ENCODE measurements at regions not wholly inside any gene's neighbourhood (a gene's known extent, or its start where the extent isn't known, plus 50 kb on each side); places are given as distances from the start of the nearest gene placed in this dataset.

DNA sequence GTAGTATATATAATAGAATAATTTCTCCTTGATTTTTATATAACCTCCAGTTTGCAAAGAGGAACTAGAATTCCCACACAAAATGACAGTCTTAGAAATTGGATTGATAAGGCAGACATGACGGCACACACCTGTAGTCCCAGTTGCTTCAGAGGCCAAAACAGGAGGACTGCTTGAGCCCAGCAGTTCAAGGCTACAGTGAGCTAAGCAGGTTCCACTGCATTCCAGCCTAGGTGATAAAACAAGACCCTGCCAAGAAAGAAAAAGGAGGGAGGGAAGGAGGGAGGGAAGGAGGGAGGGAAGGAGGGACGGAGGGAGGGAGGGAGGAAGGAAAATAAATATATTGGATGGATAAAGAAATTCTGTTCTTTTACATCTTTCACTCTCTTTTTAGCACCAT, 77.6 kb upstream of the SASH1 start:
- DNase-seq: no peak

DNA sequence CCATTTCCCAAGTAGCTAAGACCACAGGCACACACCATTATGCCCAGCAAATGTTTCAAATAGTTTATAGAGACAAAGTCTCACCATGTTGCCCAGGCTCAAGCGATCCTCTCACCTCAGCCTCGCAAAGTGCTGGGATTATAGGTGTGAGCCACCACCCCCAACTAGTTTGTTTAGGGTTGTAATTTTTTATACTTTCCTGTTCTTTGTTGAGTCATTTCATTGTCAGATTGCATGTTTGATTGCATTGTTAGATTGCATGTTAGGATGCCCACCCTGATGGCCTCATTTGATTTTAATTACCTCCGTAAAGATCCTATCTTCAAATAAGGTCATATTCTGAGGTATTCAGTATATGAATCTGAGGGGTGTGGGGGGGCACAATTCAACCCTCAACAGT, 73.3 kb upstream of the SASH1 start:
- DNase-seq: no peak

DNA sequence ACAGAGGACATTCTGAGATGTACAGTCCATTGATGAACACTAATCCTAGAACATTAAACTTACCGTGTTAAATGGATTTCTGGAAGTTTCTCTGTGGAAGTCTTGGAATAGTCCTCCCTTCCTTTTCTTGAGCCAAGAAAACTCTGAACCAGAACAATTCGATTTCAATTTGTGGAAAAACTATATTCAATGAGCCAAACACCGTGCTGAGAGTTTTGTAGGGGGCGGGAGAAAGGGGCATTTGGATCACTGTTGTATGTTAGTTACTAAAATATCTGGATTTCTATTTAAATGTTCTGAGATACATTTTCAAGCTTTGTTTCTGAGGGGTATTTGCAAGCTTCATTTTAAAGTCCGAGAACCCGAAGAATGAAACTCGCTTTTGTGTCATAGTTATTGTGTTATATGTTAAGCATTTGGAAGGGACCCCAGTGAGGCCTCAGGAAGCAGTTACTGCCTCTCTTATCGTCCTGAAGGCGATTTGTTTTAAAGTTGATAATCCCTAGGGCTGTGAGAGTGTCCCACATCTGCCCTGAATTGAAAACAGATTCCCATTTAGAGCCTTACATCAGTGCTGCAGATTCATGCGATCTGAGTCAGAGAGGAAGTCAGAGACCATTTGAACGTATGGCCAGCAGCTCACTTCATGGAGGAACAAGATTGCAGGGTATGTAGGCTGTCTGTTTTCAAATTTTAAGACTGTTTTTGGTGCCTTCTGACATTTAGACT, 70.8 kb upstream of the SASH1 start:
- DNase-seq: peak; percentile 73

DNA sequence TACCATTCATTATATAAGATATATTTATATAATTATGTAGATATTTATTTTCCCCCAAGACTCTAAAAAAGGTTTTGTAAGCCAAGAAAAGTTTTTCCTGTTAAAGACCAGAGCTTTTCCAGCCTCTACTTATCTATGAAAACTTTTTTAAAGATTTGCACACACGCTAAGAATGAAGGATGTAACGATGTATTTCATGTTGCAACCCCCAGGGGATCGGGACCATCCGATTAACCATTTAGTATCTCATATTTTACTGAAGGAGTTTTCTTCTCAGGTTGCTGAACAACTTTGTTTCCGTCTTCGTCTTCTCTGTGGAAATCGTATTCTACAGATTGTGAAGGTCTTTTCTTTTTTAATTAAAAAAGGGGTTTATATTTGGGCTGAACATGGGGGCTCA, 70.0 kb upstream of the SASH1 start:
- DNase-seq: no peak

DNA sequence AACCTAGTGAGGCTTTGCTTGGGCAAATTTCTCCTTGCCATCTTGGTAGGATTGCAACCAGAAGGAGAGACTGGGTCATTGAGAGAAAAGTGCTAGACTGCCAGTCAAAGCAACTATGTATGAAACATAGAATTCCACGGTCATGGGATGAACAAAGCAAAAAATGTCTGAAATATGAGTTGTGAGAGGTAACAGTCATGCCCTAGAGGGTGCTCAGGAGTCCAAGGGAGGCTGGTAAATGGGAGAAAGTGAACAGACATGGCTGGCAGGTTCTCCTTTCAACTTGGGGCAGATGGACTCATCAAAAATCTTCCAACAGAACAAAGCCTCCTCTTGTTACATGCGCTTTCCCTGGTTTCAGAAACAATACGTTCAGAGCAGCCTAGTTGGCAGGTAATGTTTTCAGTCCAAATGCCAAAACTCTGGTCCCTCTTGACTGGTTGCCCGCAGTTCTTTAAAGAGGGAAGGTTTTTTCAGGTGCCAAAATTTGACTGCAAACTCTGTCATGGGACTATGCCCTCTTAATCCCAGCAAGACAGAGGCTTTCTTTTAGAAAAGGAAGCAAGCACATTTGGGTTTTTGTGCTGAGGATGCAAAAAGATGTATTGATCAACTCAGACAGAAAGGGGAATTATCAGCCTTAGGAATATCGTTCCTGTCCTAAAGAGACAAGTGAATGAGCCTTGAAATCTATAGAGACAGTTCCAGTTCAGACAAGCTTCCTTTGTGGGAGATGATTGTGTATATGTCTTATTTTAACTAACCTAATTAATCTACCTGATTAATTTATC, 68.5 kb upstream of the SASH1 start:
- no peak for DNase-seq

DNA sequence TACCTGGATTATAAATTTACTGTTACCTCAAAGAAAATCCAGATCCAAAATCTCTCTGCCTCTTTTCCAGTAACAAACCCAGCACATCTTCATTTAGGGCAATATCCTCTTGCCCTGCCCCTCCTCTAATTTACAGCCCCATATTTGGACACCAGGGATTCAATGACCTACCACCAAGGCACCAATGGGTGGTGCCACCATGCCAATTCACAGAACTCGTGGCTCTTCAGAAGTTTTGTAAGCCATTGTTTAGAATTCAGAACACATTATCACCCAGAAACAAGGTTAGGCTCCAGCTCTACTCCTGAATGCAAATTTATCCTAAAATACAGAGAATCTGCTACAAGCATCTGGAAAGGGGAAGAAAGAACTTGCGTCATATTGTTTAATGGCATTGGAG, 67.8 kb upstream of the SASH1 start:
- no peak for DNase-seq

DNA sequence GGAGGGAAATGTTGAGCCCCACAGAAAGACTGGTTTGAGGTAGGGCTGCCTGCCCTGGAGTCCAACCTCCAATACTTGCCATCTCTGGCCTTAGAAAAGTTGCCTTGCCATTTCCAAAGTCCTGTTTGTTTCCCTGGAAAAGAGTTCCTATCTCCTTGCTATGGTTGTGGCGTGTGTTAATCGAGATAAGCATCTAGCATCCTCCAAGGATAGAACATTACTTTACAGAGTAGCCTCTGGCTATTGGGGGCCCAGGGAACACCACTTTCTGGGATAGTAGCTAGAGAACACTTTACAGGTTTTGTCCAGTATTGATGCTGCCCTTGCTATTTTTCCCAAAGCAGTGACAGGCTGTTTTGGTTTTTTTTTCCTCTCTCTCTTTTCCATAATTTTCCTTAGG, 57.4 kb upstream of the SASH1 start:
- DNase-seq: no peak

DNA sequence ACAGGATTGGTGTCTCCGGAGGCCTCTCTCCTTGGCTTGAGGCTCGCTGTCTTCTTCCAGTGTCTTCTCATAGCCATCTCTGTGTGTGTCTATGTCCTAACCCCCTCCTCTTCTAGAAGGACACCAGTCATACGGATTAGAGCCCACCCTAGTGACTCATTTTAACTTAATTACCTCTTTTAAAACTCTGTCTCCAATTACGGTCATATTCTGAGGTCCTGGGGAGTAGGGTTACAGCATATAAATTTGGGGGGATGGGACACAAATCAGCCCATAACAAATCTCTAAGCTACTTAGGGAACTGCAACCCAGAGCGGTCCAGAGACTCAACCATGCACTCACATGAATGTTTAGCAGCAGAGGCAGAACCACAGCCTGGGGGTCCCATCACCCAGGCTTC, 56.1 kb upstream of the SASH1 start:
- DNase-seq: no peak

DNA sequence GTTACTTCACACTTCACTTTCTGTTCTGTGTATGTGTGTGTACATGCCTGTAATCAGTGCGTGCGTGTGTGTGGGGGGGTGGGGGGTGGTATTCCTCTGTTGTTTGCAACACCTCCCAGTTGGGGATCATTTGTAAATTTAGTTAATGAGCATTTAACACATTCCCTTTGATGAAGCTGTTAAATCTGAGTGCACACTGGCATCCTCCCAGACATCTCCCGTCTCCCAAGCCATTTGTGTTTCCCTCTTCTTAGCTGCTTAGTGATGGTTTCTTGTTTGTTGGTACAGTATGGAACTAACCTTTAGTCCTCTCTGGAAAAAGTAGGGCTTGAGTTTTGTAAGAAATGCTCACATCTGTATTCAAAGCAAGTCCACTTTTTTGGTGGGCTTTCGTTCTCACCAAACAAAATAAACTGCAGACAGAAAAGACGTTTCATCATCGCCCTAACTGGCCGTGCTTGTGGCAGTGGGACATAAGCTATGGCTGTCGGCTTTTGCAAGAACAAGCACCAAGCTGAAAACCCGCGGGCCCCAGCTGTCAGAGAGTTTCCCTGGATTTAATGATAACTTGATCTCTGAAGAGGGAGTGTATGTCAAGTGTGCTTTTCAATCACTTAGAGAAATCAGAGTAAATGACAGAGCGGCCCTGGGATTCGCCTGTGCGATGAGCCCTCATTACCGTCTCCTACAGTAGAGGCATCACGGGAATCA, 54.9 kb upstream of the SASH1 start:
- DNase-seq: no peak

DNA sequence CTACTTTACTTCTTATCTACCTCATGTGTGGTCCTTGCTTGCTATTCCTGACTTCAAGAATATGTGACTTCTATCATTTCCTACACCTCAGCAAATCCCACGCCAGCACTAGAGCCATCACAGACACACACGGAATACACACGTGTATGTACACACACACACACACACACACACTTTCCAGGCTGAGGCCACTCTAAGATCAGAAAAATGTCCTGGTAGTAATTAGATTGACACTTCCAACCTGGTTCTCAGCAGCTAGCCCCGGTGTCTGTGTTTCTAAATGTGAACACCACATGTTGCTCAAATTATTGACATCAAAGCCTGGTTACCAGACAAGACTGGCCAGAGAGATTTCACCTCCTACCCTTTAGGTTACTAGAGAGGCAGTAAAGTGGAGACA, 54.1 kb upstream of the SASH1 start:
- DNase-seq: no peak

DNA sequence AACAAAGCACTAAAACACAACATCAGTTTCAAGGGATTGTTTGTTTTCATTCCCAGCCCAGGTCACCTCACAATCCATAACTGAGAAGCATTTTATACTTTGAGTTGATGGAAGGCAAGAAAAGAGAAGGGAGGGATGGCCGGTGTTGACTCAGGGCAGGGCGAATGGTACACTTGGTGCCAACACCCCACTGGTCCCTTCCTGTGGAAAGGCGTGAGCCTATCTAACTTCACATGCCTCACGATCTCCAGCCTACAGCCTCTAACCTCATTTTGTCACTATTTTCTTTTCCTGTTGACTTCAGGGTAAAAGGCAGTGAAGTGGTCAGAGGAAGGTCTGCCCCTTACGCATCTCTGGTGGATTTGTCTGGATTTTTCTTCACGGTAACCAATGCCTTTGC, 53.5 kb upstream of the SASH1 start:
- no peak for DNase-seq

DNA sequence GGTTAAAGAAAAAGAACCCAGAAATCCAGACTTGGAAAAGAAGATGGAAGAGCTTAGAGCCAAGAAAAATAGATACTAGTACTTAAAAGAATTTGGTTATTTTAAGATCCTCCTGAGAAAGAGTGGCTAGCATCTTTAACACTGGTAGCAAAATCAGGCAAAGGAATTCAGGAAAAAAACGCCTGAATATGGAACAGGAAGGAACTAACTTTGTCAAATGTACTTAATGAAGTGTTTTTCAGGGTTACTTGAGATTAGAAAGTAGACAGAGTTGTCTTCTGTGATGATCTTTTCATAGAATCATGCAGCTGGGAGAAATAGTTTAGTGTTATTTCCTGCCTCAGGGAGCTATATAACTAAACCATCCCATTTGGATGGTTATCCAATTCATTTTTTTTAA, 50.8 kb upstream of the SASH1 start:
- DNase-seq: no peak

Measured in femur (tissue), 1 donor.